Left ventricle myocardium inferior (tissue), 1 donor: ENCODE measurements at regions not wholly inside any gene's neighbourhood (a gene's known extent, or its start where the extent isn't known, plus 50 kb on each side); places are given as distances from the start of the nearest gene placed in this dataset.

ENCODE experiments used
- DNase-seq: peaks from one replicate; pipeline ENCODE4 v3.0.0-alpha.2; 2020
- H3K27ac ChIP-seq: fragments of 200-600 bp; replicated peaks from 2 replicates; pipeline ENCODE4 v1.8.0; 2021
- H3K27me3 ChIP-seq: fragments of 200-600 bp; 2 replicates; pipeline ENCODE4 v1.8.0; 2021; ENCODE audit warnings: low read depth
- H3K36me3 ChIP-seq: fragments of 200-600 bp; 2 replicates; pipeline ENCODE4 v1.8.0; 2021
- H3K4me1 ChIP-seq: fragments of 200-600 bp; 2 replicates; pipeline ENCODE4 v1.8.0; 2021
- H3K4me3 ChIP-seq: fragments of 200-600 bp; 2 replicates; pipeline ENCODE4 v1.8.0; 2021; ENCODE audit warnings: mild to moderate bottlenecking, moderate library complexity
- H3K9me3 ChIP-seq: fragments of 200-600 bp; replicated peaks from 2 replicates; pipeline ENCODE4 v1.8.0; 2021
- intact Hi-C: fragments of 100-400 bp; cut with micrococcal nuclease; formaldehyde crosslinking; loops from one replicate; pipeline ENCODE4 v1.11.0; 2022
- TF ChIP-seq, protein P1 (sequence below): fragments of 200-600 bp; IDR thresholded peaks from 2 replicates; pipeline ENCODE4 v1.8.0; 2021; ENCODE audit warnings: antibody characterized with exemption, mild to moderate bottlenecking, borderline replicate concordance
- donor health status: DM: no; HTN: yes; CAD: no; lungs with severe emphysema.

DNA sequence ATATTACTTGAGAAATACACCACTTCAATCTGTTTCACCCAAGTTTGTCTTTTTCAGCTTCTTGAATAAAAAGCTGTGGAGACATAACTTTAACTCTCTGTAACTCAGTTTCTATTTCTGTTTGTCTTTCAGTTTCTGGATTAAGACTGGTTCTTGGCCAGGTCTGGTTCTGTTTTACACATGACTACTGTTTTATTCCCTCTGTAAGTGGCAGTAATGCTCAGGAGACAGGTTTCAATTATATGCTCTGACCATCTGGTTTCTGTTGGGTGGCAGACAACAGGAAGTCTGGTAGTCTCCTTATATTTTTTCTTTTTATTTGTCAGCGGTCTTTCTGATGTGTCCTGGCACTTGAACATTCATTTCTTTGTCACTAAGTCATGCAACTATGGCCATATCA lies 102.9 kb downstream of the RPS29 start:
- H3K27ac ChIP-seq = no peak overlapping the region
- TF ChIP-seq, protein P1, sequence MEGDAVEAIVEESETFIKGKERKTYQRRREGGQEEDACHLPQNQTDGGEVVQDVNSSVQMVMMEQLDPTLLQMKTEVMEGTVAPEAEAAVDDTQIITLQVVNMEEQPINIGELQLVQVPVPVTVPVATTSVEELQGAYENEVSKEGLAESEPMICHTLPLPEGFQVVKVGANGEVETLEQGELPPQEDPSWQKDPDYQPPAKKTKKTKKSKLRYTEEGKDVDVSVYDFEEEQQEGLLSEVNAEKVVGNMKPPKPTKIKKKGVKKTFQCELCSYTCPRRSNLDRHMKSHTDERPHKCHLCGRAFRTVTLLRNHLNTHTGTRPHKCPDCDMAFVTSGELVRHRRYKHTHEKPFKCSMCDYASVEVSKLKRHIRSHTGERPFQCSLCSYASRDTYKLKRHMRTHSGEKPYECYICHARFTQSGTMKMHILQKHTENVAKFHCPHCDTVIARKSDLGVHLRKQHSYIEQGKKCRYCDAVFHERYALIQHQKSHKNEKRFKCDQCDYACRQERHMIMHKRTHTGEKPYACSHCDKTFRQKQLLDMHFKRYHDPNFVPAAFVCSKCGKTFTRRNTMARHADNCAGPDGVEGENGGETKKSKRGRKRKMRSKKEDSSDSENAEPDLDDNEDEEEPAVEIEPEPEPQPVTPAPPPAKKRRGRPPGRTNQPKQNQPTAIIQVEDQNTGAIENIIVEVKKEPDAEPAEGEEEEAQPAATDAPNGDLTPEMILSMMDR = no peak
- H3K4me1 ChIP-seq = no peaks in the 10 kb centered on the region
- intact Hi-C loops = no loop called here
- no peak for DNase-seq
- H3K27me3 ChIP-seq = peaks cover 16% of the 10 kb centered on the region
- no peaks in the 10 kb centered on the region for H3K36me3 ChIP-seq
- H3K9me3 ChIP-seq = peaks cover 12% of the 10 kb centered on the region
- no peak overlapping the region for H3K4me3 ChIP-seq

- H3K4me3 ChIP-seq = no peak overlapping the region
- TF ChIP-seq, protein P1 = no peak
- H3K4me1 ChIP-seq = no peaks in the 10 kb centered on the region
- H3K36me3 ChIP-seq = no peaks in the 10 kb centered on the region
- peaks cover 12% of the 10 kb centered on the region for H3K9me3 ChIP-seq
- intact Hi-C loops = no loop called here
- H3K27me3 ChIP-seq = peaks cover 16% of the 10 kb centered on the region
- no peak for DNase-seq
- no peak overlapping the region for H3K27ac ChIP-seq
Measured at GRCh38 chr14:49480979-49481498, 105.1 kb downstream of the RPS29 start.

GRCh38 chr14:49480053-49480760 lies 106.0 kb downstream of the RPS29 start:
- TF ChIP-seq, protein P1 = no peak

GRCh38 chr14:49479432-49479831 lies 106.7 kb downstream of the RPS29 start:
- Histone ChIP-seq H3K36me3 (no peaks in the 10 kb centered on the region), H3K27me3 (peaks cover 8% of the 10 kb centered on the region), H3K27ac (no peak overlapping the region), H3K4me3 (no peak overlapping the region), H3K9me3 (peaks cover 12% of the 10 kb centered on the region), H3K4me1 (no peaks in the 10 kb centered on the region)
- TF ChIP-seq, protein P1 = no peak
- intact Hi-C loops = no loop called here
- no peak for DNase-seq

More at GRCh38 chr14:49480053-49480760, 106.0 kb downstream of the RPS29 start:
- Histone ChIP-seq H3K36me3 (no peaks in the 10 kb centered on the region), H3K27ac (no peak overlapping the region), H3K9me3 (peaks cover 12% of the 10 kb centered on the region), H3K4me3 (no peak overlapping the region), H3K4me1 (no peaks in the 10 kb centered on the region), H3K27me3 (peaks cover 16% of the 10 kb centered on the region)
- no peak for DNase-seq
- intact Hi-C loops = no loop called here

GRCh38 chr14:49478784-49479183 lies 107.4 kb downstream of the RPS29 start:
- peaks cover 12% of the 10 kb centered on the region for H3K9me3 ChIP-seq
- H3K36me3 ChIP-seq = no peaks in the 10 kb centered on the region
- no peak overlapping the region for H3K4me3 ChIP-seq
- peaks cover 3% of the 10 kb centered on the region for H3K27me3 ChIP-seq
- intact Hi-C loops = no loop called here
- DNase-seq = no peak
- no peaks in the 10 kb centered on the region for H3K4me1 ChIP-seq
- H3K27ac ChIP-seq = no peak overlapping the region
- TF ChIP-seq, protein P1 = no peak
